Inflammatory macrophage treated with lipopolysaccharide for 4 hours (primary cell): ENCODE measurements at regions not wholly inside any gene's neighbourhood (a gene's known extent, or its start where the extent isn't known, plus 50 kb on each side); places are given as distances from the start of the nearest gene placed in this dataset.

ENCODE experiments used
- DNase-seq: peaks from one replicate; pipeline ENCODE4 v3.0.0-alpha.2; 2020

DNA sequence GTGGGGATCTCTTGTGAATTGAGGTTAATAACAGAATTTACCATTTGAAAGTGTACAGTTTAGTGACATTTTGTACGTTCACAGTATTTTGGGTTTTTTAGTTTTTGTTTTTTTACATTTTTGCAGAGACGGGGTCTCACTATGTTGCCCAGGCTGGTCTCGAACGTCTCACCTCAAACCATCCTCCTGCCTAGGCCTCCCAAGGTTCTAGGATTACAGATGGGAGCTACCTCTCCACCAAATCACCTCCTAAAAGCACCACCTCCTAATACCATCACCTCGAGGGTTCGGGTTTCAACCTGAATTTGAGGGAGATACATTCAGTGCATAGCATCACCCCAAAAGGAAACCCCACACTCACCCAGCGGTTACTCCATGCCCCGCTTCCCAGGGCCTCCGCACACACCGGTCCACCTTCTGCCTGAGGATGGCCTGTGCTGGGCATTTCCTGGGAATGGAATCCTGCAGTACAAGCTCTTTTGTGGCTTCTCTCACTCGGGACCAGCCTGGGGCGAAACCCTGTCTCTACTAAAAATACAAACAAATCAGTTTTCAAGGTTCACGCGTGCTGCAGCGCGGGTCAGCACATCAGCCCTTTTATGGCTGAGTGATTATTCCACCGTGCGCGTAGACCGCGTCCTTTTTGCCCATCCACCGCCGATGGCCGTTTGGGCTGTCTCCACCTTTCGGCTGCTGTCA is 182.7 kb upstream of the CIBAR2 start:
- no peak for DNase-seq

- DNase-seq = peak; percentile 55
Measured at GRCh38 chr16:85296859-85297660, 184.8 kb upstream of the CIBAR2 start.

GRCh38 chr16:85297881-85298280 is 185.6 kb upstream of the CIBAR2 start:
- no peak for DNase-seq

GRCh38 chr16:85300406-85300968 is 188.2 kb upstream of the CIBAR2 start:
- DNase-seq = no peak

GRCh38 chr16:85301231-85301630 is 189.0 kb upstream of the CIBAR2 start:
- no peak for DNase-seq

DNA sequence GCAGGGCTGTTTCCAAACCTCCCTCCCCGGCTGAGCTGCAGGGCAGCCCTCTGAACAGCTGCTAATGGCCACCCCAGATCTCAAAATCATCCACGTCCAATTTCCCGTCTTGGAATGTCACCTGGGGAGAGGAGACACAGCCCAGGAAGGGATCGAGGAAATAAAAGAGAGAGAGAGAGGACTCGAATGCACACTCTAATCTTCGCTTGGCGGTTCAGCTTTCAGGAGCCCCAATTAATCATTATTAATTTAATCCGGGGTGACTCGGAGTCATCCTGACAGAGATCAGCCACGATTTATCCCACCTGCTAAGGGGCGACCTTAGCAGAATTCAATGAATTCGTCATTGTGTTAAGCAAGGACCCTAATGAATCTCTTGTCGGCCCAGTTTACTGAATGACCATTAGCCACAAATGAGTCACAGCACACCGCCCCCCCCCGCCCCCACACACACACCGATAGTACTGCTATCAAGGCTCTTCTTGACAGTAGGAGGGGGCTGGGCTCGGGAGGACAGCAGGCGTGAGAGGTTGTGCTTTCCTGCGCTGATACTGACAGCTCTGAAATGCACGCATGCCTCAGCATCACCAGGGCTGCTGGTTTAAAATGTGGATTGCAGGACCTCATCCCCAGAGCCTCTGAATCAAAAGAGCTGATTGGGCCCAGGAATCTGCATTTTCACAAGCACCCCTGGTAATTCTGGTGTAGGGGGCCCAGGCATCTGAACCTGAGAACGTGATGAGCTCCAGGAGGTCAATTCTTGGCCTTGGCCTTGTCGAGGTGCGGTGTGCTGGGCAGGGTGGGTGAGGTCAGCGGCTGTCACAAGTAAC is 190.0 kb upstream of the CIBAR2 start:
- DNase-seq = no peak

GRCh38 chr16:85302848-85303353 is 190.6 kb upstream of the CIBAR2 start:
- no peak for DNase-seq

DNA sequence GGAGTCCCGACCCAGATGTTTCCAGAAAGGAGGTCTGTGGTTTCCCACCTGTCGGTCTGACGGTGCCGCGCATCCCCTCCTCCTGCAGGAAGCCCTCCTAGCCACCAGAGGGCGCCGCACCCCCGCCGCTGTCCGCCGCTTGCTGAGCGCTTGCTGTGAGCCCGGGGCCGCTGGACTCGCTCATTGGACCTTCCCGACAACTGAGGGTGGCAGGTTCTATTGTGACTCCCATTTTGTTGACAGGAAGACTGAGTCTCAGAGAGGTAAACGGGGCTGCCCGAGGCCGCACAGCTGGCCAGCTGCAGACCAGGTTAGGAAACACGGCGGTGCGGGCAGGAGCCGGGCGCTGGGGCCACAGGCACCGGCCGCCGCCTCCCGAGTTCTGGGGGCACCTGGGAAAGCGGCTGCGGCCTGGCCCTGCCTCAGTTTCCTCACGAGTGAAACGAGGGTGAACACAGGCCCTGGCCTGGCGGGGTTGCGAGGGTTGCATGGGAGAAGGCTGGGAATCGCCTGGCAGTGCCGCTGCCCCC is 191.1 kb upstream of the CIBAR2 start:
- peak; percentile 55 for DNase-seq

DNA sequence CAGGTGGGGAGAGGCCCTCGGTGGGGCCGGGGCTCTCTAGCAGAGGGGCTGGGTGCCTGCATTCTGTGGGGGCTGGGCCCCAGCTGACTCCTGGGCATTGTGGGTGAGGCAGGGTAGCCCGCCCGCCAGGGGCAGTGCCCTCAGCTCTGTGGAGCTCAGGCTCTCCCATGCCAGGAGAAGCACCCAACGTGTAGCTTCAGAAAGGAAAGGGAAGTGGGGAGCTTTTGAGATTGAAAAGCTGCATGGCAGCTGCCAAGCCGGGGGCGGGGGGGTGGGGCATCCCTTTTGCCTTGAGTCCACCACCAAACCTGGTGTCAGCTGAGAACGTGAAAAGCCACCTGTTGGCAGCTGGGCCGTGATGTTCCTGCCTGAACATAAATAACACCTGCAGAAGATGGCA is 192.1 kb upstream of the CIBAR2 start:
- peak; percentile 25 for DNase-seq

GRCh38 chr16:85306071-85306792 is 194.0 kb upstream of the CIBAR2 start:
- DNase-seq = peak; percentile 88

DNA sequence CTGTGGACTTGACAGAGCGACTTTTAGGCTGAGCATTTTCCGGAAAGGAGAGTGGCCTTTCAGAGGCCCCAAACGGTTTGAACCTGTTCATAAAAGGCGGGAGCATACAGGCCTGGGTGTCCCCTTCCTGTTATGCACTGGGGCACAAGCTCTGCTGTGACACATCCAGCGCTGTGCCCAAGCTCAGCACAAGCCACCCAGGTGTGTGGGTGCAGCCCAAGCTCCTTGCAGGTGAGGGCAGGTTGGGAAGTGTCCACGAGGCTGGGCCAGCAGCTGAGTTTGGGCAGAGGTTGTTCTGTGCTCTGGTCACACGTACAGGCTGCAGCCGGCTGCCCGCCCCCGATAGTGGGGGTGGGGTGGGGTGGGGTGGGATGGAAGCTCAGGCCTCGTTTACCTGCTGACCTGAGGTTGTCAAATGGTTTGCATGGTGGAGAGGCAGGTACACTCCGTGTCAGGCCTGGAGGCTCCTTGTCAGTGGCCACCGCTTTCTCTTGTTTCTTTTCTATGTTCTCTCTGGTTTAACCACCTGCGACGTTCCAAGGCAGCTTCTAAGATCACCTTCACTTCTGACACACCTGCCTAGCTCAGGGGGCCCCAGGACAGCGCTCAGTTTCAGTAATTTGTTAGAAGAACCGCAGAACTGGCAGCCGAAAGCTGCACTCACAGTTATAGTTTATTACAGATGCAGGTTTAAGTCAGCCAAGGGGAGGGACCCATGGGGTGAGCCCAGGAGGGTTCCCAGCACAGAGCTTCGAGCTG is 194.7 kb upstream of the CIBAR2 start:
- DNase-seq = no peak

- no peak for DNase-seq
Measured at GRCh38 chr16:85307552-85308364, 195.5 kb upstream of the CIBAR2 start.

DNA sequence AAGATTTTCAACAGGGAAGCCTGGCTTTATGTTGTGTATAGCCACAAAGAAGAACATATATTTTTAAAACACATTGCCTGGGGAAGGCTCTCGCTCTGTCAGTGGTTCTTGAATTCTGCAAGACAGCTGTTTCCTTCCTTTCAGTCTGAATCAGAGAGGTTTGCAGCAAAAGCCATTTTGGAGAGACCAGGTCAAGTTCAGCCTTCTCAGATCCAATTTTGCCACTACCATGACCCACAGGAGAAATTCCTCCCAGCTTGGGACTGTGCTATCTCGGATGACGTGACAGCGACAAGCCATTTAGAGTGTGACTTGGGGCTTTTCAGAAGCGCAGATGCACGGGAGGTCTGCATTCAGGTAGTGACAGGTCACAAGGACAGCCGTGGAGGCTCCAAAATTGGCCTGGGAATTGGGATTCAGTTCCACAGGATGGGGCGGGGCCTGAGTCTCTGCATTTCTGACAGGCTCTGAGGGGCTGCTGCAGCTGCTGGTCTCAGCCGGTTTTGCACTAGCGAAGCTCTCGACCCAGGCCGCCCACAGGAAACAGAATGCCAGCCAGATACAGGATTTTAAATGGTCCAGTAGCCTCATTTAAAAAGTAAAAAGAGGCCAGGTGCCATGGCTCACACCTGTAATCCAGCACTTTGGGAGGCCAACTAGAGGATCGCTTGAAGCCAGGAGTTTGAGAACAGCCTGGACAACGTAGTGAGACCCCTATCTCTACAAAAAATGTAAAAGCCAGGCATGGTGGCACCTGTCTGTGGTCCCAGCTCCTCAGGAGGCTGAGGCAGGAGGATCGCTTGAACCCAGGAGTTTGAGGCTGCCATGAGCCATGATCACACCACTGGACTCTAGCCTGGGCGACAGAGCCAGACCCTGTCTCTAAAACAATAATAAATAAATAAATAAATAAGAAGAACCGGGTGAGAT is 196.6 kb upstream of the CIBAR2 start:
- peak; percentile 23 for DNase-seq

DNA sequence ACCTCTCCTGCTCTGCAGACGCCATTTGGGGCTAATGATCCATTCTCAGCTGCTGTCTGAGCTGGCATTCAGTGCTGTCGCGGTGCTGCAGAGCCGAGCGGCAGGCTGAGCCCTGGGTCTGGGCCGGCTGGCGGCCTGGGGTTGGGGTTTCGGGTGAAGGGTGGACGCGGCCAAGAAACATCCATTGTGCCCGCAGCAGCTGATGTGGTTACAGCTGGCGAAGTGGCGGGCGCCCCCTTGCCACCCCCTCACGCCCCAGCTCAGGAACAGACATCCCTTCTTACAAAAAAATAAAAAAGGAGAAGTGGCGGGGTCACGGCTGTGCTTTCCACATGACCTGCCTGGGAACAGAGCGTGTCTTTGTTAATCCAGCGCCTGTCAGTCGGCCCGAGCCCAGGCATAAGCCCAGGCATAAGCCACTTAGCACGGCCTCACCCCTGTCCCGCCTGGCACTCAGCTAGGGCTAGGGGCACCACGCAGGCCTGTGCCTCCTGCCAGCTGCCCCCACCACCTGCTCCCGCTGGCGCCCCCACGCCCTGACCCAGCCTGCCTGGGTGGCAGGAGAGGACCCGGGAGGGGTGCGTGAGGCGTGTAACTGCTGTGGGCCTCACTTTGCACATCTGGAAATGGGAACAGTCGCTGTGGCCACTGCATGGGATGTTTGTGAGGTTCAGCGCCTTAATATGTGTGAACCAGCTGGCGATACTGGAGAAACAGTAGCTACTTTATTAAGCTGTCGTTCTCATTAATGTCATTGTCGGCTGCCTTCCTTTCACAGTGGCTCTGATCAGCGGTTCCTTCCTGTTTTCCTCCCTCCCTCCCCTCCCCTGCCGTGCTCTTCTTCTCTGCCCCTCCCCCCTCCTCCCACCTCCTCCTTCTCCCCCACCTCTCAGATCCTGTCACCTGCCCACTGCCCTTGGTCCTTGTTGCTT is 197.7 kb upstream of the CIBAR2 start:
- DNase-seq = peak; percentile 82

- no peak for DNase-seq
Measured at GRCh38 chr16:85310868-85311585, 198.8 kb upstream of the CIBAR2 start.

DNA sequence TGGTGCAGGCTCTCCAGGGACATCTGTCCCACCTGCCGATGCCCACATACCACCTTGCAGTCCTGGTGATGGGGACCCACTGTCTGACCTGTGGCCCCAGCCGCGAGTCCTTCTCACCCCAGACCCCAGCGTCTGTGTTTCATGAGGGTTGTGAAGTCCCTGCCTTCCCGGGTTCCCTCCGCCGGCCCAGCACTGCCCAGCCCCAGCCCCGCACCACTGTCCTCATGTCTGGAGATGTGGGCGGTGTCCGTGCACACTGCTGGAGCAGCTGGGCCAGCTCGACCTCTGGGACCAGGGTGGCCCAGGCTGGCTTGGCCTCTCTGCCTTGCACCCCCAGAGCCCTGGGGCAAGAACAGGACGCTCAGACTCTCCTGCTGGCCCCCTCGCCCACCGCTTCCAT is 199.5 kb upstream of the CIBAR2 start:
- DNase-seq = no peak

DNA sequence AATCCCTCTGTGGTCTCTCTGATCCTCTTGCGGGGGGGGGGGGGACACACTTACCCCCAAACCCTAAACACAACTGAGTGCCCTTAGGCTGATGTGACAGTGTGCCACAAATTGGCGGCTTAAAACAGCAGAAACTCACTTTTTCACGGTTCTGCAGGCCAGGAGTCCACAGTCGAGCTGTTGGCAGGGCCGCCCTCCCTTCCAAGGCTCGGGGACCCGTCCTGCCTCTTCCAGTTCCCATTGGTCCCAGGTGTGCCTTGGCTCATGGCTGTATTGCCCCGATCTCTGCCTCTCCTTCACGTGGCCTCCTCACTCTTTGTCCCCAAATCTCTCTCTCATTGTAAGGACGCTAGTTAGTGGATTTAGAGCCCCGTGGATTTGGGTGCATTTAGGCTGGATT is 199.9 kb upstream of the CIBAR2 start:
- no peak for DNase-seq
